HFFc6 (cell line): ENCODE measurements at regions not wholly inside any gene's neighbourhood (a gene's known extent, or its start where the extent isn't known, plus 50 kb on each side); places are given as distances from the start of the nearest gene placed in this dataset.

Experiments used
- DNase-seq: peaks from one replicate; pipeline ENCODE4 v3.0.0-alpha.2; 2018
- H3K27ac Mint-ChIP-seq: 2 replicates; pipeline ENCODE4 v1.8.0; 2020; ENCODE audit warnings: mild to moderate bottlenecking, mixed read lengths
- H3K27me3 Mint-ChIP-seq: 2 replicates; pipeline ENCODE4 v1.8.0; 2021; ENCODE audit warnings: mild to moderate bottlenecking, moderate library complexity, mixed read lengths; ENCODE audit not compliant: insufficient read depth
- H3K36me3 Mint-ChIP-seq: 2 replicates; pipeline ENCODE4 v1.8.0; 2021; ENCODE audit warnings: low read depth, mixed read lengths
- H3K4me1 Mint-ChIP-seq: 2 replicates; pipeline ENCODE4 v1.8.0; 2020; ENCODE audit warnings: low read depth, mixed read lengths
- H3K4me3 Mint-ChIP-seq: 2 replicates; pipeline ENCODE4 v1.8.0; 2020; ENCODE audit warnings: mild to moderate bottlenecking, moderate library complexity, mixed read lengths
- H3K9me3 Mint-ChIP-seq: 2 replicates; pipeline ENCODE4 v1.8.0; 2020; ENCODE audit warnings: mild to moderate bottlenecking, mixed read lengths
- TF ChIP-seq, protein P1 (sequence below): fragments of 200-600 bp; sonication (generic); IDR thresholded peaks from 2 replicates; pipeline ENCODE4 v1.5.0; 2021; ENCODE audit warnings: antibody characterized with exemption, mild to moderate bottlenecking

DNA sequence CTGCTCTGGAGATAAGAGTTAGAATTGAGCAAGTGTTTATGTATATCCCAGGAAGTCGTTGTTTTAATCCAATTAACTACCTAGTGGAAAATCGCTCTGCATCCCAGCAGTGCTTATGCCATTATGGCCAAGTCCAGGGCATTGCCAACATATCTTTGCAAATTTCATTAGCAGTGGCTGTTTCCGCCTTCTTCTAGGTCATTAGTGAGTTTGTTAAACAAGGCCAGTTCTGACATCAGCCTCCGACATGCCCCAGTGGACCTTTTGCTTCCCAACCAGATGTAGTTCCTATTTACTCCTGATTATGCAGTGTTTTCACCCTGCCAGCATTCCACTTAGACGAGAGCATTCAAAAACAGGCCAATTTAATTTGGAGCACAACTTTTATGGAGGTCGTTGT is 106.8 kb upstream of the FAM78B start:
- H3K4me3 Mint-ChIP-seq = no peak overlapping the region
- peaks cover 43% of the 10 kb centered on the region for H3K9me3 Mint-ChIP-seq
- no peaks in the 10 kb centered on the region for H3K4me1 Mint-ChIP-seq
- TF ChIP-seq, protein P1, sequence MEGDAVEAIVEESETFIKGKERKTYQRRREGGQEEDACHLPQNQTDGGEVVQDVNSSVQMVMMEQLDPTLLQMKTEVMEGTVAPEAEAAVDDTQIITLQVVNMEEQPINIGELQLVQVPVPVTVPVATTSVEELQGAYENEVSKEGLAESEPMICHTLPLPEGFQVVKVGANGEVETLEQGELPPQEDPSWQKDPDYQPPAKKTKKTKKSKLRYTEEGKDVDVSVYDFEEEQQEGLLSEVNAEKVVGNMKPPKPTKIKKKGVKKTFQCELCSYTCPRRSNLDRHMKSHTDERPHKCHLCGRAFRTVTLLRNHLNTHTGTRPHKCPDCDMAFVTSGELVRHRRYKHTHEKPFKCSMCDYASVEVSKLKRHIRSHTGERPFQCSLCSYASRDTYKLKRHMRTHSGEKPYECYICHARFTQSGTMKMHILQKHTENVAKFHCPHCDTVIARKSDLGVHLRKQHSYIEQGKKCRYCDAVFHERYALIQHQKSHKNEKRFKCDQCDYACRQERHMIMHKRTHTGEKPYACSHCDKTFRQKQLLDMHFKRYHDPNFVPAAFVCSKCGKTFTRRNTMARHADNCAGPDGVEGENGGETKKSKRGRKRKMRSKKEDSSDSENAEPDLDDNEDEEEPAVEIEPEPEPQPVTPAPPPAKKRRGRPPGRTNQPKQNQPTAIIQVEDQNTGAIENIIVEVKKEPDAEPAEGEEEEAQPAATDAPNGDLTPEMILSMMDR = no peak
- DNase-seq = no peak
- H3K27me3 Mint-ChIP-seq = no peaks in the 10 kb centered on the region
- no peak overlapping the region for H3K27ac Mint-ChIP-seq
- no peaks in the 10 kb centered on the region; the same call in 1 of the 2 replicates for H3K36me3 Mint-ChIP-seq

DNA sequence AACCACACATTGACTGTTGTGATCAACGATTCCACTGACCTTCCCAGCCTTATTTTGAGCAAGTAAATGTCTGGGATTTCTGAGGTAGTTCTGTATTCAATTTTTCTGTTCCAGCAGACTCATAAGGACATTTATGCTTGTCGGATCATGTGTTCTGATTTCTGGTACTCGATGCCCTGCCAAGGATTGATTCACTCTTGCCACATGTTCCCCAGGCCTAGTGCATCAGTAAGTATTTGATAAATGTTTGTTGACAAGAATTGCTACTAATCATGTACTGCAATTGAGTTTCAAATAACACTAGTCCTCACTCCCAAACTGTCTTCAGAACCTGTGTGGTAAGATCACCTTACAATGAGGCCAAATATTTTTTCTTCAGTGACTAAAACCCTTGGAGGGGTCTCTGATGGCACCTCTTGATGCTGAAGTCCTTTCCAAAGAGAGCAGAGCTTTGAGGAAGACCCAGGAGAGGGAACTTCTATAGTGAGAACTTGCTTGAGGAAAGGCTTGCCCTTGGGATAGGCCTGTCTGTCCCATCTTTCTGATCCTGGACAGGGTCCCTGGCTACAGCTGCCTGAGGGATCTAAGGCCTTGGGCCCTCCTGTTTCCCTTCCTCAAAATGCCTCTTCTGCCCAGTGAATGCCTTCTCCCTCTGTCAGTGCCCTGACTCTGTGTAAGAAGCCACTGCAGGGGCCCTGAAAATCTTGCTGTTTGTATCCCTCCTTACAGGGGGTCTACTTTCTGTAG is 115.8 kb upstream of the FAM78B start:
- Mint-ChIP-seq H3K9me3 (peaks cover 33% of the 10 kb centered on the region), H3K36me3 (no peaks in the 10 kb centered on the region; the same call in 1 of the 2 replicates), H3K27ac (no peak overlapping the region), H3K4me1 (no peaks in the 10 kb centered on the region), H3K27me3 (no peaks in the 10 kb centered on the region), H3K4me3 (no peak overlapping the region)
- DNase-seq = no peak
- TF ChIP-seq, protein P1 = no peak

DNA sequence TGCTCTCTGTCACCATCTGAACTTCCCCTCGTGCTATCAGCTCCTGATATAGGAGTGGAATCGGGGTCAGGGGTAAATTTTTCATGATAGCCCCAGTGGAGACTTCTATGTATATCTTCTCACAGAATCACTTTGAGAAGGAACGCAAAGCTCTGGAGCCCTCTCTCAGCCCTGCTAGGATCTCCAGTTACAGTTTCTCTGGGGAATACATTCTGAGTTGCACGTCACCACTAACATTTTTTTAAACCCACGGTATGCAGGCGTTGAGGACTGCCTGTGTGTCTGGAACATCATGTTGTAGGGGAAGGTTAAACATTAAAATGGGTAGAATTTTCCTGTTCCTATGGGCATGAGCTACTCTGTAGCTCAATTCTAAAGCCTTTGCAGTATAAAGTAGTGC is 116.4 kb upstream of the FAM78B start:
- DNase-seq = no peak
- Mint-ChIP-seq H3K27ac (no peak overlapping the region), H3K9me3 (peaks cover 39% of the 10 kb centered on the region), H3K4me1 (no peaks in the 10 kb centered on the region), H3K4me3 (no peak overlapping the region), H3K36me3 (no peaks in the 10 kb centered on the region; the same call in 1 of the 2 replicates), H3K27me3 (no peaks in the 10 kb centered on the region)
- TF ChIP-seq, protein P1 = no peak

DNA sequence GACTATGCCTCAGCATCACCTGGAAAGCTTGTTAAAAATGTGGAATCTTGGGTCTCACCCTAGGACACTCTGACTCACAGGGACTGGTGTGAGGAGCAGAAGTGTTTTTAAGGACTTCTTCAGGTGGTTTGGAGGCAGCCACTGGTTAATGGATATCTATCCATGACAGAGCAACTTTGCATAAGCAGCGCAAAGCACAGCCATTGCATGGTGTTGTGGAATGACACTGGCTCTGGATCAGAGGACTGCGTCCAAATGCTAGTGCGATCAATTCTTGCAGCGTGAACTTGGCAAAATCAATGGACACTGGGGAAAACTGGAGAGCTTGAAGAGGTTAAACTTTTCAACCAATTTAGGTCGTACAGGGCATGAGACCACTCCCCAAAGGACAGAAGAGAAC is 116.8 kb upstream of the FAM78B start:
- H3K27ac Mint-ChIP-seq = no peak overlapping the region
- no peak for DNase-seq
- no peaks in the 10 kb centered on the region; the same call in 1 of the 2 replicates for H3K36me3 Mint-ChIP-seq
- TF ChIP-seq, protein P1 = no peak
- H3K4me3 Mint-ChIP-seq = no peak overlapping the region
- H3K4me1 Mint-ChIP-seq = no peaks in the 10 kb centered on the region
- no peaks in the 10 kb centered on the region for H3K27me3 Mint-ChIP-seq
- peaks cover 43% of the 10 kb centered on the region for H3K9me3 Mint-ChIP-seq

DNA sequence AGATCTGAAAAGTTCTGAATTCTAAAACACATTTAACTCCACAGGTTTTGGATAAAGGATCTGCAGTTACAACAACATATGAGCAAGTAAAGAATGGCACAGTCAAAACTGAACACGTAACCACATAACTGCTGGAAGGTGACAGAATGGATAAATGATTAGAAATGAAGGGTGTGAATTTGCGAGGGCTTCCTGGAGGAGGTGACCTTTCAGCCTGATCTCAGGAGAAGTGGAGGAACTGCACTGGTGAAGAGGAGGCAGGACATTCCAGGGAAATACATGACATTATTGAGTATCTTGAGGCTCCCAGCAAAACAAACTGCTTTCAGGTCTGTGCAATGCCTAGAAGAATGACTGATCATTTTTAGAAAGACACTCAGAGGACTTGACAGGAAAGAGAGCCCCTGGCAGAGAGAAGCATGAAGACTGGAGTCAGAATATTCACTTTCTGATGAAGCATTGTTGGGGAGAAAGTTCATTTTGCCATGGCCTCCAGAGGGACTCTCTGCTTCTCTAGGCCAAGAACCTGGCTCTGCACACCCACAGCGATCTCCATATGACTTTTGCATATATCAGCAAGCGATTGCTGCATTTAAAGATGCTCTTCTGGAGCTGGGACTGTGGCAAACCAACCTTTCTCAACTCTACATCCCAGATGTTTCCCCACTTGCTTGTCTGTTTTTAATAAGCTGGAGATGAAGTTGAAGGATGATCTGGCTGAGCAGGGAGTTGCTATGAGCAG is 122.7 kb upstream of the FAM78B start:
- Mint-ChIP-seq H3K4me3 (no peak overlapping the region), H3K27ac (no peak overlapping the region), H3K36me3 (no peaks in the 10 kb centered on the region), H3K9me3 (peaks cover 30% of the 10 kb centered on the region), H3K27me3 (peaks cover 2% of the 10 kb centered on the region; the same call in 1 of the 2 replicates), H3K4me1 (no peaks in the 10 kb centered on the region)
- DNase-seq = no peak
- TF ChIP-seq, protein P1 = no peak
